Activated naive CD8-positive, alpha-beta T cell treated with anti-CD3 and anti-CD28 coated beads, Interleukin-2, amount 10 ng/mL, durations not matched to agents 7 days and 5 days (primary cell): ENCODE measurements at regions not wholly inside any gene's neighbourhood (a gene's known extent, or its start where the extent isn't known, plus 50 kb on each side); places are given as distances from the start of the nearest gene placed in this dataset.

Source experiments
- ATAC-seq: fragments of 150-1000 bp; cut with Tn5 transposase; one replicate; pipeline ENCODE4 v1.10.0; 2021; ENCODE audit warnings: low read depth, moderate library complexity
- POLR2A ChIA-PET: fragments of 350-600 bp; sonication (Branson Sonifier 250); formaldehyde crosslinking; loops from one replicate; lab custom pipeline; 2021; ENCODE audit warnings: antibody characterized with exemption; lab: Charles Lee
- DNase-seq: peaks from one replicate; pipeline ENCODE4 v3.0.0; 2021
- H3K27ac Mint-ChIP-seq: one replicate; pipeline ENCODE4 v1.8.0; 2022; ENCODE audit warnings: mild to moderate bottlenecking, mixed read lengths
- H3K27me3 Mint-ChIP-seq: one replicate; pipeline ENCODE4 v1.8.0; 2022; ENCODE audit warnings: mild to moderate bottlenecking, moderate library complexity, mixed read lengths
- H3K36me3 Mint-ChIP-seq: one replicate; pipeline ENCODE4 v1.8.0; 2021; ENCODE audit warnings: mild to moderate bottlenecking, mixed read lengths
- H3K4me1 Mint-ChIP-seq: one replicate; pipeline ENCODE4 v1.8.0; 2021; ENCODE audit warnings: mixed read lengths
- H3K4me3 Mint-ChIP-seq: one replicate; pipeline ENCODE4 v1.8.0; 2022; ENCODE audit warnings: mild to moderate bottlenecking, moderate library complexity, mixed read lengths
- H3K9me3 Mint-ChIP-seq: one replicate; pipeline ENCODE4 v1.8.0; 2021; ENCODE audit warnings: mixed read lengths

DNA sequence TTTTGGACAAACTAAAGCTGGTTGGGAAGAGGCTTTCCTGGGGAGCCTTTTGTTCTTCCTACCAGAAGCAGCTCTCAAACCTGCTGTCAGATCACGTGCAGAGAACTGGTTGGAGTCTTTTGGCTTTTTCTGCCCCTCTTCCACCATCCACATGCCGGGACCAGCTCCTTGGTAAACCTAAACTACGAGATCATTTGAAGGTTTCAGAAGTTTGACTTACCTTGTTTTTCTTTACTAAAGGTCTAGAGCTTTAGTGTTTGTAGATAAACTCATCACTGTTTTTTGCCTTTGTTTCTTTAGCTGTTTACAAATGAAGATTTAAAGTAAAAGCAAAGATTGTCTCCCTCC lies 113.4 kb downstream of the HLX start:
- Mint-ChIP-seq H3K27me3 (no peaks in the 10 kb centered on the region), H3K27ac (no peak overlapping the region), H3K9me3 (peaks cover 5% of the 10 kb centered on the region), H3K36me3 (no peaks in the 10 kb centered on the region), H3K4me1 (no peaks in the 10 kb centered on the region), H3K4me3 (no peak overlapping the region)
- ATAC-seq (no peak), DNase-seq (no peak)
- POLR2A ChIA-PET = no interaction called here

DNA sequence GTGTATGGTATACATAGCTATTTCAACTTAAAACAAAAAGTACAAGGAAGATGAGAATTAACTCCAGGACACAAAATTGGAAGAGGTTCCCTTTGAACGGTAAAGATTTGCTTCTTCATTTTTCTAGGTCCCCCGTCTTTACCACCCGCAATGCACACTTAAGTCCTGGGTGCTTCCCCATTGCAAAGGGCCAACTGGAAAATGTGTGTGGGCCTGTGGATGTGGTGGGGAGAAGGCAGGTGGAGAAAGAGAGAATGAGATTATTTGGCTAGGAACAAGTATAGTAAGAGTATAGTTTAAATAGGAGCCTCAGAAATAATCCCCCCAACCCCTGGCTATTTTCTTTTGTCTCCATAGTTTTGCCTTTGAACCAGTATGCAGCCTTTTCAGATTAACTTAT lies 115.4 kb downstream of the HLX start:
- Mint-ChIP-seq H3K4me3 (no peak overlapping the region), H3K36me3 (no peaks in the 10 kb centered on the region), H3K4me1 (no peaks in the 10 kb centered on the region), H3K27ac (no peak overlapping the region), H3K9me3 (peaks cover 6% of the 10 kb centered on the region), H3K27me3 (no peaks in the 10 kb centered on the region)
- DNase-seq = no peak
- POLR2A ChIA-PET = no interaction called here
- ATAC-seq = no peak

DNA sequence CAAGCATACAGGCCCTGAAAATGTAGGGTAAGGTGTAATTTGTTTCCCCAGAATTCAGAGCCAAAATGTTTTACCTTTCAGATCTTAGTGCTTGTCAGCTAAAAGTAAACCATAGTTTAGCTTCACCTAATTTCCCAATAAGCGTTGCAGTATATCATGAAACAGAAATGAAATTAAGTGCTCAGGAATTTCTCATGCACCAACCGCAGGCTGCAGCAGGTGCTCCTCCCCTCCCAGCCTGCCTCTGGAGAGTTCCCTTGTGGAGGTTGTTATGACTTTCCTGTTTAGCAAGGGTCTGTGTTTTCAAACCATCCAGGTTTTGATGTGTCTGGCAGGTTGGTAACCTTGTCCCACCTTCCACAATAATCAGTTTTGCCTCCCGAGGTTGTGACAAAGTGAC lies 118.5 kb downstream of the HLX start:
- no peak overlapping the region for H3K4me3 Mint-ChIP-seq
- no peak overlapping the region for H3K27ac Mint-ChIP-seq
- no peaks in the 10 kb centered on the region for H3K4me1 Mint-ChIP-seq
- peaks cover 6% of the 10 kb centered on the region for H3K9me3 Mint-ChIP-seq
- H3K36me3 Mint-ChIP-seq = no peaks in the 10 kb centered on the region
- no peak for ATAC-seq
- H3K27me3 Mint-ChIP-seq = no peaks in the 10 kb centered on the region
- POLR2A ChIA-PET = no interaction called here
- DNase-seq = no peak

DNA sequence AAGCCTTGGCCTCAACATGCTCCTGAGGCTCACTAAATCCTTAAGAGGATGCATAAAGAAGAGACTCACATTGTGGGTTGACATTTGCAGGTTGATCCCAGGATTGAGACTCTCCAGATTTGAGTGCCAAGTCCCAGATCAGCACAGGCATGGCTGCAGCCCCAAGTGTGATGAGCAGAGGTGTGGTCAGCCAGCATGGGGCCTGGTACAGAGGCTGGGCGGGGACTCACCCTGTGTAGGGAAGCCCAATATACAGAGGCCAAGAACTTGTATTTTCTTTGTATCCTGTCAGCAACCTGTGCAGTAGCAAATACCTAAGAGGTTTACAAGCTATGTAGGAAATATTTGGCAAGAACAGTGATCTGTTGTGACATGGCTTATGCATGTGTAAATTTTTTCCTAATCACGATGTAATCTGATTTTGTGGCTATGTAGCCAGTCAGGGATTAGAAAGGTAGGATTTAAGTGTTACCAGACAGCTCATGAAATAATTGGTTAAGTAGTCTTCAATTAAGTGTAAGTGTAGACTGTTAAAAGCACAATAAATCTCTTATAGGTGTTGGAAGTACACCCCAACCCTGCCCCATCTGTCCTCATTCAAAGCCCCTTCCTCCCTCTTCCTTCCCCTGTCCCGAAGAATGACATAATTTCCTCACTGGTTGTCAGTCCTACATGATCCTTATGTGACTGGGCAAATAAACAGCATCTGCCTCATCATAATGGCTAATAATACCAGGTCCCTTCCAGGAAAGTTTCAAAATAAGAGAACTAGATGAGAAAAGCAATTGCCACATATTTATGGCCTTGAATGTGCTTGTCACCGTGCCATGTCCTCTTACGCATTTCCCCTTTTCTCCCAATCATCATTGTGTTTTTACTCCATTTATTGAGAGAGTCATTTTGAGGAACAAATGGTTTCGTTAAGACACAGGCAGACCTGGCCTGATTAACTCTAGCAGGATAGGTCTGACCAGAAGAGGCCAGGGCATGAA lies 120.9 kb downstream of the HLX start:
- H3K27ac Mint-ChIP-seq = no peak overlapping the region
- no peaks in the 10 kb centered on the region for H3K36me3 Mint-ChIP-seq
- H3K9me3 Mint-ChIP-seq = peaks cover 6% of the 10 kb centered on the region
- POLR2A ChIA-PET = no interaction called here
- H3K4me1 Mint-ChIP-seq = no peaks in the 10 kb centered on the region
- ATAC-seq = no peak
- H3K4me3 Mint-ChIP-seq = no peak overlapping the region
- no peaks in the 10 kb centered on the region for H3K27me3 Mint-ChIP-seq
- no peak for DNase-seq

DNA sequence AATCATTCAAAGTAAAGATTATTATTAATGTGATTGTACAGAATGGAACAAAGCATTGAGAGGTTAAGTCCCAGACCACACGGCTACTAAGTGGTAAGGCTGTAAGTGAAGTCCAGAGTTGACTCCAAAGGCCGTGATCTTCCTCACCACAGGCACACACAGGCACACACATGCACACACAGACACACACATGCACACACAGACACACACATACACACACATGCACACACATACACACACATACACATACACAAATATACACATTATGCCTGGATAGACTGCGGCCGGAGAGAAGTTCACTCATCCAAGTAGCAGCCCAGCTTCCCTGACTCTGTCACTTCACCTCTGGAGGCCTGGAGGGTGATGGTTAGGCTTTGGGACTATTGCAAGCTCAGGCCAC lies 121.9 kb downstream of the HLX start:
- POLR2A ChIA-PET = no interaction called here
- H3K27ac Mint-ChIP-seq = no peak overlapping the region
- ATAC-seq (no peak), DNase-seq (no peak)
- H3K27me3 Mint-ChIP-seq = no peaks in the 10 kb centered on the region
- peaks cover 6% of the 10 kb centered on the region for H3K9me3 Mint-ChIP-seq
- H3K36me3 Mint-ChIP-seq = no peaks in the 10 kb centered on the region
- H3K4me3 Mint-ChIP-seq = no peak overlapping the region
- no peaks in the 10 kb centered on the region for H3K4me1 Mint-ChIP-seq

- DNase-seq (no peak), ATAC-seq (no peak)
- POLR2A ChIA-PET = no interaction called here
- Mint-ChIP-seq H3K4me3 (no peak overlapping the region), H3K9me3 (peaks cover 2% of the 10 kb centered on the region), H3K27me3 (no peaks in the 10 kb centered on the region), H3K4me1 (no peaks in the 10 kb centered on the region), H3K36me3 (no peaks in the 10 kb centered on the region), H3K27ac (no peak overlapping the region)
Measured at GRCh38 chr1:221002601-221003000, 123.4 kb downstream of the HLX start.

DNA sequence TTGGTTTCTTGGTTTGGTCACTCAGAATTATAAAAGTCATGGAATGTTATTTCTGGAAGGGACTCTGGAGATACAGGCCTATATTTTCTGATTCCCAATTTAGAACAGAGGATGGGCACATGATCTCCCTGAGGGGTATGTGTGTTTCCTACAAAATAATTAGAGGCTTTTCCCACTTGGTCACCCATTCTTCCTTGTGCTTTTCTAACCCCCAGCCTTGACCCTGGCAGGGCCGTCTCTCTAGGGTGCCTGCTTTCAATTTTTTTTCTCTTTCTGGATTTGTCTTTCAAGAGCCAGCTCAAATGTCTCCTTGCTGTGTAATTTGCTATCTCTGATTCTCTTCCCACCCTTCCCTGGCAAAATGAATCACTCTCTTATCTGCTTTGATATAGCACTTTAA lies 131.9 kb downstream of the HLX start:
- no peaks in the 10 kb centered on the region for H3K4me1 Mint-ChIP-seq
- no peaks in the 10 kb centered on the region for H3K36me3 Mint-ChIP-seq
- H3K4me3 Mint-ChIP-seq = no peak overlapping the region
- POLR2A ChIA-PET = no interaction called here
- no peaks in the 10 kb centered on the region for H3K27me3 Mint-ChIP-seq
- no peak for DNase-seq
- H3K27ac Mint-ChIP-seq = no peak overlapping the region
- ATAC-seq = no peak
- H3K9me3 Mint-ChIP-seq = no peaks in the 10 kb centered on the region

GRCh38 chr1:221012120-221012519 lies 132.9 kb downstream of the HLX start:
- H3K9me3 Mint-ChIP-seq = no peaks in the 10 kb centered on the region
- no peaks in the 10 kb centered on the region for H3K27me3 Mint-ChIP-seq
- POLR2A ChIA-PET = no interaction called here
- no peaks in the 10 kb centered on the region for H3K4me1 Mint-ChIP-seq
- H3K27ac Mint-ChIP-seq = no peak overlapping the region
- H3K36me3 Mint-ChIP-seq = no peaks in the 10 kb centered on the region
- no peak for DNase-seq
- no peak for ATAC-seq
- no peak overlapping the region for H3K4me3 Mint-ChIP-seq

GRCh38 chr1:221013691-221014660 lies 134.7 kb downstream of the HLX start:
- Mint-ChIP-seq H3K27me3 (no peaks in the 10 kb centered on the region), H3K9me3 (no peaks in the 10 kb centered on the region), H3K36me3 (no peaks in the 10 kb centered on the region), H3K4me1 (no peaks in the 10 kb centered on the region), H3K27ac (no peak overlapping the region), H3K4me3 (no peak overlapping the region)
- no peak for DNase-seq
- ATAC-seq = no peak
- POLR2A ChIA-PET = no interaction called here

DNA sequence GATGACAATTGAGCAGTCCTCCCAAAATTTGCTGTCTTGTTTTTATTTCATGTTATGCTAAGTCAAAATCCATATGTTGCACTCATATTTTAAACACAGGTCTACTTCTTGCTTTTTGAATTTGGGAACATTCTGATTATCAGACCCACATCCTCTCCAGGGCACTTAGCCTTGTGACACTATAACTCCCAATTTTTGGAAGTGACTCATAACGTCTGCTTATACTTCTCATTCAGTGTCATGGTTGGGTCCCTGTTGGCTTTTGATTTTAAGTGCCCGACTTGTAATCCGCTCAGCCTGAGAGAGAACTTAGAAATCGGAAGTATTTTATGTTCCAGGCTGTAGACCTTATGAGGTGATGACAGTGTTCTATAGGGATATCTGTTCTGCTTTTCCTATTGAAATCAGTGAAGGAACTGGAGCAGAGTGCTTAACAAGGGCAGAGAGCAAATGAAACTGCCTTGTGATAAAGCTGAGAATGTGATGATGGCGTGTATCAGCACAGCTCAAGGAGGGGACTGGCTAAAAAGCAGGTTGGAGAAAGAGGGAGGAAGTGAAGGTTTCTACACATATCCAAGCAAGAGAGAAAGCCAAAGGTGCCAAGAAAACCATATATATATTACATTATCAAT lies 136.0 kb downstream of the HLX start:
- no peaks in the 10 kb centered on the region for H3K9me3 Mint-ChIP-seq
- POLR2A ChIA-PET = no interaction called here
- no peak overlapping the region for H3K27ac Mint-ChIP-seq
- H3K36me3 Mint-ChIP-seq = no peaks in the 10 kb centered on the region
- H3K27me3 Mint-ChIP-seq = no peaks in the 10 kb centered on the region
- no peaks in the 10 kb centered on the region for H3K4me1 Mint-ChIP-seq
- no peak for DNase-seq
- ATAC-seq = no peak
- H3K4me3 Mint-ChIP-seq = no peak overlapping the region

DNA sequence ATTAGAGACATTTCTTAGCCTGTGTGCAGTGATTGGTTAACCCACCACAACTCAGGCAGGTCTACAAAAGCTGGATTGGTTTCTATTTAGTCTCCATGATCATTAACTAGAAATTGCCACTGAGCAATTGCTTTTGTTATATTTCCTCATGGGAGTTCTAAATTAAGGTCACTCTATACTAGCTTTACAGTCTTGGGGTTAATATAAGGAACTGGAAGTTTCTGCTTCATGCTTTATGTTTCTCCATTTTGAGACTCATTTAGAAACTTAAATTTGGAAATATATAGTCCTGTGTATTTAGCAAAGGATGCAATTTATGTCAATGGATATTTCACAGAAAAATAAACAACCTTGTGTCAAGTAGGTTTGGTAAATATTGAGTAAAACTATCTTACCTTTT lies 137.5 kb downstream of the HLX start:
- H3K27me3 Mint-ChIP-seq = no peaks in the 10 kb centered on the region
- H3K9me3 Mint-ChIP-seq = no peaks in the 10 kb centered on the region
- H3K27ac Mint-ChIP-seq = no peak overlapping the region
- H3K4me1 Mint-ChIP-seq = no peaks in the 10 kb centered on the region
- POLR2A ChIA-PET = no interaction called here
- ATAC-seq (no peak), DNase-seq (no peak)
- H3K36me3 Mint-ChIP-seq = no peaks in the 10 kb centered on the region
- no peak overlapping the region for H3K4me3 Mint-ChIP-seq

DNA sequence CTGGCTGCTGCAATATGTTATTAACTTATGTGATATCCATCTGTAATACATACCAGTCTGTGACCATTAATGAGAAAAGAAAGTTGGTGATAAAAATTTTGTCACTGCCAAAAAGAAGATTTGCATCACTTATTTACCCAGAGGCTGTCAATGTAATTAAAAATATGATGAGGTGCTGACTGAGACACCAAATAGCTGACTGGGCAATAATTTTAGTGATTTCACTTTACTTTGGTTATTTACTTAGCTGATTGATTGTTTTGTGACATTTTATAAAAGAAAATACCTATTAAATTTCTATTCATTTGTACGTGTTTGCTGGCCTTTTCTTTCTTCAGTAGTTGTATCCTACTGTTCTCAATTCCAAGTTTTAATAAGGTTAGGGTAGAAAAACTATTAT lies 139.2 kb downstream of the HLX start:
- Mint-ChIP-seq H3K36me3 (no peaks in the 10 kb centered on the region), H3K27me3 (no peaks in the 10 kb centered on the region), H3K9me3 (no peaks in the 10 kb centered on the region), H3K4me1 (no peaks in the 10 kb centered on the region), H3K27ac (no peak overlapping the region), H3K4me3 (no peak overlapping the region)
- POLR2A ChIA-PET = no interaction called here
- no peak for DNase-seq
- no peak for ATAC-seq

GRCh38 chr1:221022331-221022730 lies 143.1 kb downstream of the HLX start:
- H3K27ac Mint-ChIP-seq = no peak overlapping the region
- no peaks in the 10 kb centered on the region for H3K36me3 Mint-ChIP-seq
- ATAC-seq (no peak), DNase-seq (no peak)
- H3K9me3 Mint-ChIP-seq = no peaks in the 10 kb centered on the region
- no peaks in the 10 kb centered on the region for H3K27me3 Mint-ChIP-seq
- H3K4me3 Mint-ChIP-seq = no peak overlapping the region
- POLR2A ChIA-PET = no interaction called here
- H3K4me1 Mint-ChIP-seq = no peaks in the 10 kb centered on the region
